ENCODE measurements at regions not wholly inside any gene's neighbourhood (a gene's known extent, or its start where the extent isn't known, plus 50 kb on each side); places are given as distances from the start of the nearest gene placed in this dataset.

DNA sequence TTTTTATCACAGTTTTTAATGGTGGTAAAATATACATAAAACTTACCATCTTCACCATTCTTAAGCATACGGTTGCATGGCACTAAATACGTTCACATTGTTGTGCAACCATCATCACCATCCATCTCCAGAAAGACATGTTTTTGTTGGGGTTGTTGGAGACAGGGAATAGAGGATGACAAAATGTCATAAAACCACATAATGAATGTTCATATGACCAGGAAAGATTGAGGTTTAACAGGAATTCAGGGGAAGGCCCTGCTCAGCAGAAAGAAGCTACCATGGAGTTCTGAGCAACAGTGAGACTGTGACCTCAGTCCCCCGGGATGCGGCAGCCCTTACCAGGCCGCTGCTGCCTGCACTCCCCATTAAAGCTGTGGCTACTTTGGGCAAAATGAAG is 63.9 kb upstream of the TRIM2 start:
- no peak for DNase-seq

DNA sequence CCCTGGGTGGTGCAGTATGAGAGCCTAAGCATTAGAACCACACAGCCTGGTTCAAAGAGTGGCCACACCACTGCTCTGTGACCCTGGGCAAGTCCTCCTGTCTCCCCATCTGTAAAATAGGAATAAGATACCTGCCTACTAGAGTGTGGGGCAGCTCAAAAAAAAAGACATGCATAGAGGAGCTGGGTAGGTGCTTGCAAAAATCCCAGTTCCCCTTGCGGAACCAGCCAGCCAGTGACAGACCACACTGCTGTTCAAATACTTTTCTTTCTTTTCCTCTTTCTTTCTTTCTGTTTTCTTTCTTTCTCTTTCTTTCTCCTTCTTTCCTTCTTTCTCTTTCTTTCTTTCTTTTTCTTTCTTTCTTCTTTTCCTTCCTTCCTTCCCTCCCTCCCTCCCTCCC is 63.0 kb upstream of the TRIM2 start:
- no peak for DNase-seq

DNA sequence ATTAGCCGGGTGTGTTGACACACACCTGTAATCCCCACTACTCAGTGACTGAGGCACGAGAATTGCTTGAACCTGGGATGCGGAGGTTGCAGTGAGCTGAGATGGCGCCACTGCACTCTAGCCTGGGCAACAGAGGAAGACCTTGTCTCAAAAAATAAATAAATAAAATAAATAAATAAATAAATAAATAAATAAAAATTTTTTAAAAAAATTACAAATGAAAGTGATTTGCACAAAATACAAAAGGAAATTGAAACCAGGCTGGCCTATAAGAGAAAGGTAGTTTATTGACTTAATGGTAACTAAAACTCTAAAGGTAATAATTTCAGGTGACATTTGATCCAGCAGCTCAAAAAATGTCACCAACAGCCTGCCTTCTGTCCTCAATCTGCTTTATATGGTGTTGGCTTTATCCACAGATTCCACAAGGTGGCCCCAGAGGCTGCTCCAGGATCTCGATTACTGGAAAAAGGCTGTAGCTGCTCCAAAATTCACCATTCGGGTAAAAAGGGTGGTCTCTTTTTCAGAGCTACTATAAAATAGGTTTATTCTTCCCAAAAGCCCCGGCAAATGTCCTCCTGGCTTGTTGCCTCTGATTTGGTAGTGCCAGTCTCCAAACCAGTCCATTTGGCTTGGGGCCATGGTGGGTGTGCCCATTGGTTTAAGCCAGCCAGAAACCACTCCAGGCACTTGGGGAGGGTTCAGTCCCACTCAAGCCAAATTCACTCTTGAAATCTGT is 61.4 kb upstream of the TRIM2 start:
- DNase-seq = peak; percentile 72 to 88

DNA sequence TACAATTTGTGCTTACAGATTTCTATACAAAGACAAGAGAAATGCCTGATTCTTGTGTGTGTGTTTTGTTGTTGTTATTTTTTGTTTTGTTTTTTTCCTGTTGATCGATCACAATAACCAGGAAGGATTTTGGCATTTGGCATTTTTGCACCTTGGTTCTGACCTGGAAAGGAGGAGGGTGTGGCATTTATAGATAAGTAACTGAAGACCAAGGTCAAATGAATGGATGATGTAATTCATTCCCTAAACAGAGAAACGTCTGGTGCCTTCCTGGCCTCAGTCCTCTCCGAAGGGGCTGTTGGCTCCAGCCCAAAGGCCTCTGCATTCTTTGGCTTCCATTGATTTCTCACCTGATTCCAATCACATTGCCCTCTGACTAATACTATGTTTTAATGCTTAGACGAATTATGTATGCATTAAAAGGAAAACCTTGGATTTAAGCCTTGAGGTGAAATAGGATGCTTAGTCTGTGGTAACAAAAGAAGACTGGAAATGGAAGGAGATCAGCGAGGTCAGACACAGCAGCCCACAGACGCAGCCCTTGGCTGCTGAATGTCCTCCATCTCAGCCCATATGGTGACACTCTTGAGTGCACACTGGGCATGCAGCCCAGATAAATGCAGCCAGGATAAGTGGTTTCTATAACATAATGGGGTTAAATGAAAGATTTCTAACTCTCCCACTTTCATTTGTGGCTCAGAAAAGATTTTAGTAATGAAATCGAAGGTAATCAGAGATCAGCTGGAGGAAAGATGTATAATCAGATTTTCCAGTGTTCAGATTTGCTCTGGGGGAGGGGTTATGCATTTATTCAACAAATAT is 60.5 kb upstream of the TRIM2 start:
- DNase-seq = peak in 1 of 2 experiments; percentile 25

DNA sequence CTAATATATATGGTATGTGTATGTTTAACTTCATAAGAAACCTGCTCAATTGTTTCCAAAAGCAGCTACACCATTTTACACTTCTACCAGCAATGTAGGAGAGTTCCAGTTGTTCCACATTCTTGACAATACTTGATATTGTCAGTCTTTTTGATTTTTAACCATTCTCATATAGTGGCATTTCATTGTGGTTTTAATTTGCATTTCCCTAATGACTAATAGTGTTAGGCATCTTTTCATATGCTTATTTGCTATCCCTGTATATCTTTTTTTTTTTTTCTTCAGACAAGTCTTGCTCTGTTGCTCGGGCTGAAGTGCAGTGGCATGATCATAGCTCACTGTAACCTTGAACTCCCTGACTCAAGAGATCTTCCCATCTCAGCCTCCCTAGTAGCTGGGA is 58.2 kb upstream of the TRIM2 start:
- DNase-seq = no peak

DNA sequence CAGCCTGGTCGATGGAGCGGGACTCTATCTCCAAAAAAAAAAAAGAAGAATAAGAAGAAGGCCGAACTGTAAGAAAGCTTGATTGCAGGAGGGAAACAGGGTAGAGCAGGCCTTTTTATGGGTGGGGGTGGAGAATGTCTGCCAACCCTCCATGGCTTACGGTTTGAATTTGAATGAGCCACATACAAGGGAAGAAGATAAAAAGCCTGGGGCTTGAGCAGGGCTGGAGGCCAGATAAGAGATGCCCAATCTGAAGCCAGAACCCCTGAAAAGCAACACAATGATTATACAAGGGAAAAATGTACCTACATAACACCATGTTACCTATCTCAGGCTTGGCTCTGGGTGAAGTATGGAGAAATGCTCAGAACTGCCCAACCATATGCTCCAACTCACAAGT is 57.3 kb upstream of the TRIM2 start:
- DNase-seq = peak in 1 of 2 experiments; percentile 14

DNA sequence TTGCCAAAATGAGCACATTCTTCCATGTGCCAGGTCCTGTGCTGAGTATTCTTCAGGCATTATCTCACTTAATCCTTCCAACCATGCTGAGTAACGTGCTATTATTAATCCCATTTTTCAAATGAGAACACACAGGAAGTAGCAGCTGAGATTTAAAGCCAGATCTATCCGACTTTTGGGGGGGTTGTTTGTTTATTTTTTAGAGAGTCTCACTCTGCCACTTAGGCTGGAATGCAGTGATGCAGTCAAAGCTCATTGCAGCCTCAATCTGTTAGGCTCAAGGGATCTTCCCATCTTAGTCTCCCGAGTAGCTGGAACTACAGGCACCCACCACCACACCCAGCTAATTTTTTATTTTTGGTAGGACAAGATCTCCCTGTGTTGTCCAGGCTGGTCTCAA is 55.5 kb upstream of the TRIM2 start:
- DNase-seq = no peak

DNA sequence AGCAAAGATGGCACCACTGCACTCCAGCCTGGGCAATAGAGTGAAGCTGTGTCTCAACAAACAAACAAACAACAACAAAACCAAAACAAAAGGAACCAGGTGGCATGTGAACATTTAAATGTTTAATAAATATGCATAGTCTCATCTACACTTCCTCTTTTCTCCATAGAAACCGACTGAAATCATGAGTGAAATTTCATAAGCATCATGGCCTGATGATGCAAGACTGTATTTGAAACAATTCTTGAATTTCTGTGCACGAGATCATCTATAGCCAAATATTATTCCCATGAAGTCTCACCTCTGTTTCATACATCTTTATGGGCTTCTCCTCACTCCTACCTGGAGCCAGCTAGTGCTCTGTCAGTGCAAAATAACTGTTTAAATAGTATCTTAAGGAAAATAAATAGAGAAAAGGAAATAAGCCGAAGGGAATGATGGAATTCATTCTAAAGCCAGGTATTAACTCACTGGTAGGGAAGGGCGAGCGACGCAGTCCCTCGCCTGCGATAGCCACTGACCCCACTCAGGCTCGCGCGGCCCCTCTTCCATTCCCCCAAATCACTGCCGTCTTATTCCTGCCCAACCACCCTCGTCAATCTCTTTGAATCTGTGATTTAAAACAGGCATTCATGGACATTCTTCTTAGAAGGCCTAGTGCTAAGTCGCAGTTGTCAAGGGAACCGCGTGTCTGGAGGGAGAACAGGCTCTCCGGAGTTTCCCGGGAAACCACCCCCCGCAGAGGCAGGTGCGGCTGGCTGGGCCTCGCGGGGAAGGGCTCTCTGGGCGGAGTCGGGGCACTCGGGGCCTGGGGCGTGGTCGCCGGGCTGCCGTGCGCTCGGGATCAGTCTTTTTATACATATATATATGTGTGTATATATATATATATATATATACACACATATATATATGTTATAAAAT is 52.4 kb upstream of the TRIM2 start:
- peak; percentile 81 to 92 for DNase-seq

DNA sequence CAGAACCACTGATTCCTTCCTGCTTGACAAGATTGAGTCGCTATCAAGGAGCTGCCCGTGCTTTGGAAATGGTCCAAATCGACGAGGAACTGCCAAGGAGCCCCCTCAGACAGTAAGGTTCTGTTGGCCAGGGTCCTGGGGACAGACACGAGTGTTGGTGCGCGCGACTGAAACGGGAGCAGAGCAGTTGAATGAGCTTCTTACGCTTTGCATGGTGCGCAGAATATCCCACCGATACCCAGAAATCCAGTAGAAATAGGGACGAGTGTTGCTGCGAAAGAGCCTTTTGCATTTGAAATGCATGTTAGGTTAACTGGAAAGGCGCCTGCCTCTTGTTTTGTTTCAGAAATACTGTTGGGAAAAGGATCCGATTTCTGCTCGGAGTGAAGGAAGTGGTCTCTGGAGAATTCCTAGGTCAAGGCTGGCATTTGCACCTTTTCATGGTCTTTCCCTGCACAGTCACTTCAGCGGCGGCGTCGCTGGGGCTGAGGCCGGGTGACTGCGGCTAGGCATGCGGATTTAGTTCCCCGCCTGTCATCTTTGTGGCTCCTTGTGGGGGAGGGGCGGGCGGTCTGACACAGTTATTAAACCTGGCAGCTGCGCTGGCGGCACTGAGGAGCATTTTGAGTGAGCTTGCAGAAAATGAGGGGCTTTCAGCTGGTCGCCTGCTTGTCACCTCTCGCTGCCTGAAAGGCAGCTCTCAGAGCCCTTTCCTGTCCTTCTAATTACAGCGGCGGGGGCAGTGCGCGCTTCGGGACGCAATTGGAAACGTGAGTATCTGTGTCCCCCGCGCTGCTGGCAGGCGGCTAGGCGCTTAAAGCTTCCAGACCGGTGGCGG is 51.5 kb upstream of the TRIM2 start:
- DNase-seq = peak; percentile 71 to 85

DNA sequence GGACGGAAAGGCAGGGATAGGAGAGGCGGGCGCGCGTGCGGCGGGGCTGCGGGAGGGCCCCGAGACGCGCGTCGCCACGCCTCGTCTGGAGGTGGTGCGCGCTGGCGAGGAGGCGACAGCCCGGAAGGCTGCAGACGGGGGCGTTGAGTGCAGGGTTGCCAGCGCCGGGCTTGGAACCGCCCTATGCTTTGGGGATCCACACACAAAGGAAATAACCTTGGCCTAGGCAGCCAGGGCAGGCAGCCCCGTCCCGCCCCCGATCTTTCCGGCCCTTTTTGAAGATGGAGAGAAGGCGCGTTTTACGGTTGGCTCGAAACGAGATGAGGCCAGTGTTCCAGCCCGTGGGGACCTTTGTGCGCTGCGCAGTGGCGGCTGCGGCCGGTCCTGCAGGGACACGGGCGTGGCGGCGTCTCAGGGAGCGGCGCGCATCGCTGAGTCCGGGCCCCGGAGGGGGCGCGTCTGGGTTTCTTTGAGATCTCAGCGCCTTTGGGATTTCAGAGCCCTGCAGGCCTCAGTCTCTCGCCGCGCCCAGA is 50.8 kb upstream of the TRIM2 start:
- peak; percentile 77 to 92 for DNase-seq

DNA sequence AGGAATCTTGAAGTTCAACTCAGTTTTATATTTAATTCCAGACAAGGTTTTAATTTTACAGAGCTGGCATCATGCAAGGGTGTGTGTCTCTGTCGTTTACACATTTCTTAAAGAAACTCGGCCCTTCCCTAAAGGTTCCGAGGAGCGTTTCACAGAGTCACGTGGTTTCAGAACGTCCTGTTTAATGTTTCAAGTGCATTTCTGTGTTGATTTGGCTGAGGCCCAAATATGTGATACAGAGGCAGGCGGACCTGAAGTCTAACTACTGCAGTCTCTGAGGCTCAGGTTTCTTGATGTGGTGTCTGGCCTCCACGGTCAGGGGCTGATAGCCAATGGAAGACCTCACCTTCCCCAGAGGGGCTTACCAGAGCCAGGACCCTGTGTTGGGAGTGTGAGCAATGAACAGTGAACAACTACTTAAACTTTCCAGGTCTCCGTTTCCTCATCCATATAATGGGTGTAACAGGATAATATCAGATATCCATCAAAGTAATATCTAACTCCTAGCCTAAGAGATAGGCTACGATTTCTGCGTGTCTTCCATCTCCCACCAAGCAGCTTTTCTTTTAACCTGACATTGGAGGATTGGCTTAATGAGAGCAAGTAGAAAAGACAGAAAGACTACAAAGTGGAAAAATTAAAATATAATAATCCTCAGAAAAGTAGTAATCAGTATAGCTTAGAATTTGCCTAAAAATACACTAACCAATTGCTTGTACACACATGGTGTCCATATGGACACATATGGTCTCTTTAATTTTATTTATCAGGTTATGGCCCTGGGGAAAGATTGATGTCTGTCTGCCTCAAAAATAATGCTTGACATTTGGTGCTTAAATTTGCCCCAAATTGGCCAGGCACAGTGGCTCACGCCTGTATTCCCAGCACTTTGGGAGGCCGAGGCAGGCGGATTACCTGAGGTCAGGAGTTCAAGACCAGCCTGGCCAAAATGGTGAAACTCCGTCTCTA is 50.0 kb upstream of the TRIM2 start:
- peak in 1 of 2 experiments; percentile 41 for DNase-seq

Data from NCI-H526 (cell line).